Astrocyte (in vitro differentiated cells and primary cell): ENCODE measurements at regions not wholly inside any gene's neighbourhood (a gene's known extent, or its start where the extent isn't known, plus 50 kb on each side); places are given as distances from the start of the nearest gene placed in this dataset.

Experiments used
- CTCF ChIP-seq: IDR thresholded peaks from 2 replicates; pipeline ENCODE4 v1.5.1; 2011; ENCODE audit warnings: low read depth, mild to moderate bottlenecking, inconsistent platforms, low read length, moderate library complexity; ENCODE audit not compliant: insufficient read depth
- EZH2 ChIP-seq: IDR thresholded peaks from 2 replicates; pipeline ENCODE4 v1.6.1; 2012; ENCODE audit warnings: mild to moderate bottlenecking, low read length, inconsistent platforms; ENCODE audit not compliant: insufficient read depth

GRCh38 chr2:113829270-113829669, 60.6 kb upstream of the ACTR3 start:
- TF ChIP-seq CTCF (no peak), EZH2 (no peak)
